ENCODE measurements at regions not wholly inside any gene's neighbourhood (a gene's known extent, or its start where the extent isn't known, plus 50 kb on each side); places are given as distances from the start of the nearest gene placed in this dataset.

GRCh38 chr15:98395974-98396610 is 252.2 kb upstream of the IGF1R start:
- no peak overlapping the region for H3K4me3 Mint-ChIP-seq (ENCODE audit: unreplicated experiment)

DNA sequence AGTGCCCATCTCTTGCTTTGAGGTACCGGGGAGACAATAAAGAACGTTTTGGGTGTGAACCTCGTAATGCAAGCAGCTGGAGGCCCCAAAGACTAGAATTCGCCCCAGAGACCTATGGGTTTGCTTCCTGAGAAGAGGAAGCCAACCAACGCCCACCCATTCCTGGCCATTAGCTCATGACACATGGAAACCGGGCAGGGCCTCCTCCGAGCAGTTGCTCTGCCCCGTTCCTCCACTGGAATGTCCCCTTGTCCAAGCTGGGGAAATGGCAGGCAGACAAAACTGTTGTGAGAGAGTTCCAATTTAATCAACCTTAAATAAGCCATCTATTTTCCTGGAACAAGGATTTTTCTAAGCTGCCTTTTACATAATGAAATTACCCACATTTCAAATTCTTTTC is 250.9 kb upstream of the IGF1R start:
- no peaks in the 10 kb centered on the region for H3K9me3 Mint-ChIP-seq (ENCODE audit: unreplicated experiment)
- peaks cover 18% of the 10 kb centered on the region for H3K27me3 Mint-ChIP-seq (ENCODE audit: insufficient read depth, unreplicated experiment)
- intact Hi-C loops (cut with micrococcal nuclease; ENCODE audit: unreplicated experiment), result no loop called here
- POLR2A ChIA-PET, result no interaction called here
- Histone ChIP-seq H3K27me3 (replicated peaks; ENCODE audit: control insufficient read depth, insufficient read depth, low read length) (no peaks in the 10 kb centered on the region), H3K4me1 (no peaks in the 10 kb centered on the region), H3K36me3 (ENCODE audit: control insufficient read depth, insufficient read depth, low read length) (no peaks in the 10 kb centered on the region), H3K4me3 (ENCODE audit: low read depth, low read length) (no peak overlapping the region), H3K9me3 (no peaks in the 10 kb centered on the region)
- no peaks in the 10 kb centered on the region for H3K36me3 Mint-ChIP-seq (ENCODE audit: insufficient read depth, unreplicated experiment)
- DNase-seq, result no peak
- no TSS peak for BruUV-seq (replicated peaks)
- no peak overlapping the region for H3K27ac Mint-ChIP-seq (ENCODE audit: unreplicated experiment)
- no peak overlapping the region for H3K4me3 Mint-ChIP-seq (ENCODE audit: unreplicated experiment)
- TF ChIP-seq, protein P1, sequence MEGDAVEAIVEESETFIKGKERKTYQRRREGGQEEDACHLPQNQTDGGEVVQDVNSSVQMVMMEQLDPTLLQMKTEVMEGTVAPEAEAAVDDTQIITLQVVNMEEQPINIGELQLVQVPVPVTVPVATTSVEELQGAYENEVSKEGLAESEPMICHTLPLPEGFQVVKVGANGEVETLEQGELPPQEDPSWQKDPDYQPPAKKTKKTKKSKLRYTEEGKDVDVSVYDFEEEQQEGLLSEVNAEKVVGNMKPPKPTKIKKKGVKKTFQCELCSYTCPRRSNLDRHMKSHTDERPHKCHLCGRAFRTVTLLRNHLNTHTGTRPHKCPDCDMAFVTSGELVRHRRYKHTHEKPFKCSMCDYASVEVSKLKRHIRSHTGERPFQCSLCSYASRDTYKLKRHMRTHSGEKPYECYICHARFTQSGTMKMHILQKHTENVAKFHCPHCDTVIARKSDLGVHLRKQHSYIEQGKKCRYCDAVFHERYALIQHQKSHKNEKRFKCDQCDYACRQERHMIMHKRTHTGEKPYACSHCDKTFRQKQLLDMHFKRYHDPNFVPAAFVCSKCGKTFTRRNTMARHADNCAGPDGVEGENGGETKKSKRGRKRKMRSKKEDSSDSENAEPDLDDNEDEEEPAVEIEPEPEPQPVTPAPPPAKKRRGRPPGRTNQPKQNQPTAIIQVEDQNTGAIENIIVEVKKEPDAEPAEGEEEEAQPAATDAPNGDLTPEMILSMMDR (IDR thresholded peaks at IDR 0.05; ENCODE audit: insufficient read depth in 1 of 2, low read depth in 1 of 2, low read length in 1 of 2, severe bottlenecking in 1 of 2, unreplicated experiment in 1 of 2), result no peak
- CTCF ChIA-PET, result no interaction called here
- no peaks in the 10 kb centered on the region for H3K4me1 Mint-ChIP-seq (ENCODE audit: low read depth, unreplicated experiment)

More at GRCh38 chr15:98395974-98396610, 252.2 kb upstream of the IGF1R start:
- Histone ChIP-seq H3K27me3 (replicated peaks; ENCODE audit: control insufficient read depth, insufficient read depth, low read length) (no peaks in the 10 kb centered on the region), H3K36me3 (ENCODE audit: control insufficient read depth, insufficient read depth, low read length) (no peaks in the 10 kb centered on the region), H3K4me1 (no peaks in the 10 kb centered on the region), H3K9me3 (no peaks in the 10 kb centered on the region), H3K4me3 (ENCODE audit: low read depth, low read length) (no peak overlapping the region)
- Mint-ChIP-seq H3K27me3 (ENCODE audit: insufficient read depth, unreplicated experiment) (peaks cover 15% of the 10 kb centered on the region), H3K36me3 (ENCODE audit: insufficient read depth, unreplicated experiment) (no peaks in the 10 kb centered on the region), H3K27ac (ENCODE audit: unreplicated experiment) (no peak overlapping the region), H3K9me3 (ENCODE audit: unreplicated experiment) (no peaks in the 10 kb centered on the region), H3K4me1 (ENCODE audit: low read depth, unreplicated experiment) (no peaks in the 10 kb centered on the region)
- DNase-seq, result no peak
- ChIA-PET POLR2A (no interaction called here), CTCF (no interaction called here)
- intact Hi-C loops (cut with micrococcal nuclease; ENCODE audit: unreplicated experiment), result no loop called here
- no TSS peak for BruUV-seq (replicated peaks)
- TF ChIP-seq, protein P1 (IDR thresholded peaks at IDR 0.05; ENCODE audit: insufficient read depth in 1 of 2, low read depth in 1 of 2, low read length in 1 of 2, severe bottlenecking in 1 of 2, unreplicated experiment in 1 of 2), result no peak

DNA sequence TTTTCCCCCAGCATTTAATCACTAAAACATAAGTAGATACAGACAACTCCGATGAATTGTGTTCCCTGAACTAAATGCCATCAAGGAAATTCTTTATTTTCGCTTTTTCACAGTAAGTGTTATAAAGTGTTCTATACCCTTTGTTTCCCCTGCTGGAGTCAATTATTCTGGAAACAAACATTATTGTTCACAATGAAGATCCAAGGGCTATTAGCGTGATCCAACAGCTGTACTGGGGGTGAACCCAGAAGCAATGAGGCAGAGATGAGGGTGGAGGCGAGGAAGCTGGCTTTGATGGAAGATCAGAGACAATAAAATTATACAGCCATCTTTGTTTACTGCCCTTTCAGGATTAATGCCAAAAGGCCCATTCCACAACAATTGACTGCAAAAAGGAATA is 250.3 kb upstream of the IGF1R start:
- Mint-ChIP-seq H3K27ac (ENCODE audit: unreplicated experiment) (no peak overlapping the region), H3K4me3 (ENCODE audit: unreplicated experiment) (no peak overlapping the region), H3K27me3 (ENCODE audit: insufficient read depth, unreplicated experiment) (peaks cover 16% of the 10 kb centered on the region), H3K36me3 (ENCODE audit: insufficient read depth, unreplicated experiment) (no peaks in the 10 kb centered on the region), H3K9me3 (ENCODE audit: unreplicated experiment) (no peaks in the 10 kb centered on the region), H3K4me1 (ENCODE audit: low read depth, unreplicated experiment) (no peaks in the 10 kb centered on the region)
- CTCF ChIA-PET, result no interaction called here
- POLR2A ChIA-PET, result no interaction called here
- Histone ChIP-seq H3K9me3 (no peaks in the 10 kb centered on the region), H3K4me3 (ENCODE audit: low read depth, low read length) (no peak overlapping the region), H3K27me3 (replicated peaks; ENCODE audit: control insufficient read depth, insufficient read depth, low read length) (no peaks in the 10 kb centered on the region), H3K36me3 (ENCODE audit: control insufficient read depth, insufficient read depth, low read length) (no peaks in the 10 kb centered on the region), H3K4me1 (no peaks in the 10 kb centered on the region)
- no peak for DNase-seq
- TF ChIP-seq, protein P1 (IDR thresholded peaks at IDR 0.05; ENCODE audit: insufficient read depth in 1 of 2, low read depth in 1 of 2, low read length in 1 of 2, severe bottlenecking in 1 of 2, unreplicated experiment in 1 of 2), result no peak
- BruUV-seq (replicated peaks), result no TSS peak
- intact Hi-C loops (cut with micrococcal nuclease; ENCODE audit: unreplicated experiment), result no loop called here

All from Caco-2 (cell line).